Vagina (tissue), 2 donors: ENCODE measurements at regions not wholly inside any gene's neighbourhood (a gene's known extent, or its start where the extent isn't known, plus 50 kb on each side); places are given as distances from the start of the nearest gene placed in this dataset.

Experiments used
- DNase-seq, 2 donors: peaks; one replicate each; pipeline ENCODE4 v3.0.0-alpha.2; 2017; ENCODE audit errors: extremely low spot score in 2 of 2
- H3K27ac ChIP-seq: fragments of 200-600 bp; sonication (generic); one replicate; pipeline ENCODE4 v1.5.1; 2019
- H3K27me3 ChIP-seq: fragments of 200-600 bp; sonication (generic); one replicate; pipeline ENCODE4 v1.5.1; 2019
- H3K36me3 ChIP-seq, 2 donors: fragments of 200-600 bp; sonication (generic); one replicate each; pipeline ENCODE4 v1.5.1; 2017 to 2019
- H3K4me1 ChIP-seq: fragments of 200-600 bp; sonication (generic); one replicate; pipeline ENCODE4 v1.5.1; 2019
- H3K4me3 ChIP-seq, 2 donors: fragments of 200-600 bp; sonication (generic); 1 replicate in 1 of 2; 2 replicates in 1 of 2; pipeline ENCODE4 v1.5.1; 2016 to 2019
- H3K9me3 ChIP-seq: fragments of 200-600 bp; sonication (generic); one replicate; pipeline ENCODE4 v1.5.1; 2019
- POLR2A ChIP-seq, 2 donors: fragments of 450-650 bp; IDR thresholded peaks; one replicate each; pipeline ENCODE4 v1.6.1; 2017; ENCODE audit warnings: antibody characterized with exemption in 2 of 2, mild to moderate bottlenecking in 2 of 2, moderate library complexity in 2 of 2
- POLR2AphosphoS5 ChIP-seq, 2 donors: sonication (generic); formaldehyde crosslinking; IDR thresholded peaks; one replicate each; pipeline ENCODE4 v1.9.0; 2017; ENCODE audit warnings: antibody characterized with exemption in 2 of 2, mild to moderate bottlenecking in 2 of 2, low read depth in 1 of 2; ENCODE audit not compliant: insufficient read depth in 1 of 2
- intact Hi-C: fragments of 100-400 bp; cut with DNase I; formaldehyde crosslinking; loops from one replicate; pipeline ENCODE4 v1.15.1; 2023
- TF ChIP-seq, protein P1 (sequence below), 3 experiments: fragments of 450-650 bp in 2 of 3; fragments of 200-600 bp in 1 of 3; sonication (generic) in 1 of 3; IDR thresholded peaks; one replicate each; pipeline ENCODE4 v1.5.1; 2017 to 2019; ENCODE audit warnings: antibody characterized with exemption in 3 of 3, mild to moderate bottlenecking in 2 of 3, moderate library complexity in 2 of 3

GRCh38 chr22:47601666-47602065, 839.2 kb downstream of the TBC1D22A start:
- intact Hi-C loops, result no loop called here
- DNase-seq, result peak in 1 of 2 donors; percentile 58
- H3K9me3 ChIP-seq, result no peaks in the 10 kb centered on the region
- H3K36me3 ChIP-seq, result no peaks in the 10 kb centered on the region
- H3K4me1 ChIP-seq, result no peaks in the 10 kb centered on the region
- H3K4me3 ChIP-seq, result no peak overlapping the region
- TF ChIP-seq POLR2AphosphoS5 (IDR thresholded peaks at IDR 0.05; ENCODE audit: insufficient read depth in 1 of 2, low read depth in 1 of 2), result no peak
- no peak for TF ChIP-seq POLR2A (IDR thresholded peaks at IDR 0.05)
- TF ChIP-seq, protein P1, sequence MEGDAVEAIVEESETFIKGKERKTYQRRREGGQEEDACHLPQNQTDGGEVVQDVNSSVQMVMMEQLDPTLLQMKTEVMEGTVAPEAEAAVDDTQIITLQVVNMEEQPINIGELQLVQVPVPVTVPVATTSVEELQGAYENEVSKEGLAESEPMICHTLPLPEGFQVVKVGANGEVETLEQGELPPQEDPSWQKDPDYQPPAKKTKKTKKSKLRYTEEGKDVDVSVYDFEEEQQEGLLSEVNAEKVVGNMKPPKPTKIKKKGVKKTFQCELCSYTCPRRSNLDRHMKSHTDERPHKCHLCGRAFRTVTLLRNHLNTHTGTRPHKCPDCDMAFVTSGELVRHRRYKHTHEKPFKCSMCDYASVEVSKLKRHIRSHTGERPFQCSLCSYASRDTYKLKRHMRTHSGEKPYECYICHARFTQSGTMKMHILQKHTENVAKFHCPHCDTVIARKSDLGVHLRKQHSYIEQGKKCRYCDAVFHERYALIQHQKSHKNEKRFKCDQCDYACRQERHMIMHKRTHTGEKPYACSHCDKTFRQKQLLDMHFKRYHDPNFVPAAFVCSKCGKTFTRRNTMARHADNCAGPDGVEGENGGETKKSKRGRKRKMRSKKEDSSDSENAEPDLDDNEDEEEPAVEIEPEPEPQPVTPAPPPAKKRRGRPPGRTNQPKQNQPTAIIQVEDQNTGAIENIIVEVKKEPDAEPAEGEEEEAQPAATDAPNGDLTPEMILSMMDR (IDR thresholded peaks at IDR 0.05), result no peak
- no peaks in the 10 kb centered on the region for H3K27me3 ChIP-seq
- no peak overlapping the region for H3K27ac ChIP-seq

GRCh38 chr22:47600791-47601625, 838.6 kb downstream of the TBC1D22A start:
- Histone ChIP-seq H3K9me3 (no peaks in the 10 kb centered on the region), H3K27me3 (no peaks in the 10 kb centered on the region), H3K36me3 (no peaks in the 10 kb centered on the region), H3K4me1 (no peaks in the 10 kb centered on the region), H3K27ac (no peak overlapping the region), H3K4me3 (no peak overlapping the region)
- TF ChIP-seq POLR2AphosphoS5 (IDR thresholded peaks at IDR 0.05; ENCODE audit: insufficient read depth in 1 of 2, low read depth in 1 of 2) (no peak), POLR2A (IDR thresholded peaks at IDR 0.05) (no peak)
- TF ChIP-seq, protein P1 (IDR thresholded peaks at IDR 0.05), result no peak
- intact Hi-C loops, result no loop called here
- DNase-seq, result peak in 1 of 2 donors; percentile 85

DNA sequence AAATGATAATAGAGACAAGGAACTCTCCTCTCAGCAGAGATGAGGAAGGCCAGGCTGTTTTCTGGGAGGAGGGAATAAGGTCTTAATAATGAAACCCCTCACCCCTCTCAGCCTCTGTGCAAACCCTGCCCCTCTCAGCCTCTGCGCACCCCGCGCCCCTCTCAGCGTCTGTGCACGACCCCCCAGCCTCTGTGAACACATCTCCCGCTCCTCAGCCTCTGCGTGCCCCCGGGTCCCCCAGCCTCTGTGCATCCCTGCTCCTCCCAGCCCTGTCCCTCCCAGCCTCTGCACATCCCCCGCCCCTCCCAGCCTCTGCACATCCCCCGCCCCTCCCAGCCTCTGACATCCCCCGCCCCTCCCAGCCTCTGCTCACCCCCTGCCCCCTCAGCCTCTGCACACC, 837.8 kb downstream of the TBC1D22A start:
- H3K27me3 ChIP-seq, result no peaks in the 10 kb centered on the region
- intact Hi-C loops, result no loop called here

DNA sequence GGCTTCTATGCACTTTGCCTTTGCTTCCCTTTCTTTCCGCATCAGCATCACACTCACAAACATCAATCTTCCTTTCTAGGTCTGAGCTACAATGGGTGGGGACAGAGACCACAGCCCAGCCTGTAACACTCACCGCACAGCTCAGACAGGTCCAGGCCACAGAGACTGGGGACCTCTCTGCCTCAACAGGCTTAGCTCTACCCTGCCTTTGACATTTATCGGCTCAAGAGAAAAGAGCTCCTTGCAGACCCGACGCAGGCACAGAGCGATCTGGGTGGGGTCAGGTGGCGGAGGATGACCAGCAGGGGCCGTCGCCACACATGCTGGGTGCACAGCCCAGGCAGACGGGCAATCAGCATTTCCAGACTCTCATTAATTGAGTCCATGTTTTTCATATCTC, 837.3 kb downstream of the TBC1D22A start:
- TF ChIP-seq POLR2AphosphoS5 (IDR thresholded peaks at IDR 0.05; ENCODE audit: insufficient read depth in 1 of 2, low read depth in 1 of 2), result no peak
- TF ChIP-seq POLR2A (IDR thresholded peaks at IDR 0.05), result no peak
- TF ChIP-seq, protein P1 (IDR thresholded peaks at IDR 0.05), result no peak
- H3K4me3 ChIP-seq, result no peak overlapping the region
- H3K27ac ChIP-seq, result no peak overlapping the region
- H3K27me3 ChIP-seq, result no peaks in the 10 kb centered on the region
- no peaks in the 10 kb centered on the region for H3K36me3 ChIP-seq
- intact Hi-C loops, result no loop called here
- DNase-seq, result peak in 1 of 2 donors; percentile 74
- H3K4me1 ChIP-seq, result no peaks in the 10 kb centered on the region
- no peaks in the 10 kb centered on the region for H3K9me3 ChIP-seq

More for the DNA sequence above, 837.8 kb downstream of the TBC1D22A start:
- peak in 1 of 2 donors; percentile 79 for DNase-seq
- H3K27ac ChIP-seq, result no peak overlapping the region
- H3K9me3 ChIP-seq, result no peaks in the 10 kb centered on the region
- TF ChIP-seq, protein P1 (IDR thresholded peaks at IDR 0.05), result no peak
- no peak for TF ChIP-seq POLR2AphosphoS5 (IDR thresholded peaks at IDR 0.05; ENCODE audit: insufficient read depth in 1 of 2, low read depth in 1 of 2)
- TF ChIP-seq POLR2A (IDR thresholded peaks at IDR 0.05), result no peak
- H3K36me3 ChIP-seq, result no peaks in the 10 kb centered on the region
- no peak overlapping the region for H3K4me3 ChIP-seq
- H3K4me1 ChIP-seq, result no peaks in the 10 kb centered on the region

GRCh38 chr22:47598864-47599263, 836.4 kb downstream of the TBC1D22A start:
- Histone ChIP-seq H3K27ac (no peak overlapping the region), H3K27me3 (no peaks in the 10 kb centered on the region), H3K4me3 (no peak overlapping the region), H3K9me3 (no peaks in the 10 kb centered on the region), H3K36me3 (no peaks in the 10 kb centered on the region), H3K4me1 (no peaks in the 10 kb centered on the region)
- no peak for DNase-seq
- intact Hi-C loops, result no loop called here
- TF ChIP-seq, protein P1 (IDR thresholded peaks at IDR 0.05), result no peak
- no peak for TF ChIP-seq POLR2A (IDR thresholded peaks at IDR 0.05)
- no peak for TF ChIP-seq POLR2AphosphoS5 (IDR thresholded peaks at IDR 0.05; ENCODE audit: insufficient read depth in 1 of 2, low read depth in 1 of 2)
